Smooth muscle cell (in vitro differentiated cells): ENCODE measurements at regions not wholly inside any gene's neighbourhood (a gene's known extent, or its start where the extent isn't known, plus 50 kb on each side); places are given as distances from the start of the nearest gene placed in this dataset.

Source experiments
- DNase-seq: peaks from one replicate; lab custom pipeline; 2025; ENCODE audit not compliant: unreplicated experiment; lab: John Stamatoyannopoulos, UW
- H2AFZ ChIP-seq: fragments of 200-600 bp; sonication (generic); 2 replicates; pipeline ENCODE4 v1.6.0; 2016; ENCODE audit warnings: antibody characterized with exemption, low read depth, mild to moderate bottlenecking
- H3F3A ChIP-seq: fragments of 200-600 bp; sonication (generic); 2 replicates; pipeline ENCODE4 v1.6.0; 2017; ENCODE audit warnings: antibody characterized with exemption, low read depth
- H3K27ac ChIP-seq: fragments of 200-600 bp; sonication (generic); 2 replicates; pipeline ENCODE4 v1.5.1; 2016; ENCODE audit warnings: low read depth, mild to moderate bottlenecking
- H3K27me3 ChIP-seq: fragments of 200-600 bp; sonication (generic); 2 replicates; pipeline ENCODE4 v1.6.1; 2016; ENCODE audit warnings: low read depth, mild to moderate bottlenecking
- H3K36me3 ChIP-seq: fragments of 200-600 bp; sonication (generic); 2 replicates; pipeline ENCODE4 v1.5.1; 2016; ENCODE audit warnings: low read depth
- H3K4me1 ChIP-seq: fragments of 200-600 bp; sonication (generic); 2 replicates; pipeline ENCODE4 v1.5.1; 2016; ENCODE audit warnings: low read depth
- H3K4me2 ChIP-seq: fragments of 200-600 bp; sonication (generic); 2 replicates; pipeline ENCODE4 v1.6.0; 2016; ENCODE audit warnings: mild to moderate bottlenecking
- H3K4me3 ChIP-seq: fragments of 200-600 bp; sonication (generic); 2 replicates; pipeline ENCODE4 v1.5.1; 2016; ENCODE audit warnings: mild to moderate bottlenecking
- H3K79me2 ChIP-seq: fragments of 200-600 bp; sonication (generic); 2 replicates; pipeline ENCODE4 v1.6.0; 2016; ENCODE audit warnings: low read depth, mild to moderate bottlenecking
- H3K9ac ChIP-seq: fragments of 200-600 bp; sonication (generic); 2 replicates; pipeline ENCODE4 v1.6.0; 2016; ENCODE audit warnings: low read depth
- H3K9me3 ChIP-seq: fragments of 200-600 bp; sonication (generic); replicated peaks from 2 replicates; pipeline ENCODE4 v1.5.1; 2016; ENCODE audit warnings: low read depth
- H4K20me1 ChIP-seq: fragments of 200-600 bp; sonication (generic); 2 replicates; pipeline ENCODE4 v1.6.0; 2016; ENCODE audit warnings: low read depth
- WGBS: methylation state at CpG from one replicate; pipeline ENCODE4 v1.1.7; 2016; ENCODE audit warnings: low lambda C conversion rate; 5-methylcytosine and 5-hydroxymethylcytosine counted together
- TF ChIP-seq, protein P1 (sequence below): fragments of 200-600 bp; sonication (generic); IDR thresholded peaks from 2 replicates; pipeline ENCODE4 v1.5.1; 2017; ENCODE audit warnings: borderline replicate concordance, mild to moderate bottlenecking, antibody characterized with exemption; ENCODE audit not compliant: insufficient read depth, poor library complexity, severe bottlenecking

- TF ChIP-seq, protein P1, sequence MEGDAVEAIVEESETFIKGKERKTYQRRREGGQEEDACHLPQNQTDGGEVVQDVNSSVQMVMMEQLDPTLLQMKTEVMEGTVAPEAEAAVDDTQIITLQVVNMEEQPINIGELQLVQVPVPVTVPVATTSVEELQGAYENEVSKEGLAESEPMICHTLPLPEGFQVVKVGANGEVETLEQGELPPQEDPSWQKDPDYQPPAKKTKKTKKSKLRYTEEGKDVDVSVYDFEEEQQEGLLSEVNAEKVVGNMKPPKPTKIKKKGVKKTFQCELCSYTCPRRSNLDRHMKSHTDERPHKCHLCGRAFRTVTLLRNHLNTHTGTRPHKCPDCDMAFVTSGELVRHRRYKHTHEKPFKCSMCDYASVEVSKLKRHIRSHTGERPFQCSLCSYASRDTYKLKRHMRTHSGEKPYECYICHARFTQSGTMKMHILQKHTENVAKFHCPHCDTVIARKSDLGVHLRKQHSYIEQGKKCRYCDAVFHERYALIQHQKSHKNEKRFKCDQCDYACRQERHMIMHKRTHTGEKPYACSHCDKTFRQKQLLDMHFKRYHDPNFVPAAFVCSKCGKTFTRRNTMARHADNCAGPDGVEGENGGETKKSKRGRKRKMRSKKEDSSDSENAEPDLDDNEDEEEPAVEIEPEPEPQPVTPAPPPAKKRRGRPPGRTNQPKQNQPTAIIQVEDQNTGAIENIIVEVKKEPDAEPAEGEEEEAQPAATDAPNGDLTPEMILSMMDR: no peak
- Histone ChIP-seq H3K27me3 (no peaks in the 10 kb centered on the region), H2AFZ (no peak overlapping the region), H4K20me1 (no peaks in the 10 kb centered on the region), H3K4me3 (no peak overlapping the region), H3K9ac (no peak overlapping the region), H3K9me3 (no peaks in the 10 kb centered on the region), H3K4me1 (no peaks in the 10 kb centered on the region), H3K79me2 (no peaks in the 10 kb centered on the region), H3K36me3 (no peaks in the 10 kb centered on the region), H3K27ac (no peak overlapping the region), H3K4me2 (no peak overlapping the region), H3F3A (no peaks in the 10 kb centered on the region)
- DNase-seq: no peak
- WGBS: 87% methylated on average over 4 of the region's 4 CpGs
Observed at GRCh38 chr13:78971355-78972025, 312.5 kb upstream of the OBI1 start.

GRCh38 chr13:78960881-78961280, 301.9 kb upstream of the OBI1 start:
- no peak for DNase-seq
- Histone ChIP-seq H3K4me1 (no peaks in the 10 kb centered on the region), H3K9me3 (no peaks in the 10 kb centered on the region), H3K36me3 (no peaks in the 10 kb centered on the region), H3K9ac (no peak overlapping the region), H4K20me1 (no peaks in the 10 kb centered on the region), H2AFZ (no peak overlapping the region), H3K27me3 (no peaks in the 10 kb centered on the region), H3K4me3 (no peak overlapping the region), H3K79me2 (no peaks in the 10 kb centered on the region), H3F3A (no peaks in the 10 kb centered on the region), H3K4me2 (no peak overlapping the region), H3K27ac (no peak overlapping the region)
- 95% methylated on average over 8 of the region's 8 CpGs for whole genome bisulfite sequencing
- TF ChIP-seq, protein P1: no peak

GRCh38 chr13:78958006-78958405, 299.1 kb upstream of the OBI1 start:
- no peak for DNase-seq
- no peak overlapping the region for H3K4me2 ChIP-seq
- H4K20me1 ChIP-seq: no peaks in the 10 kb centered on the region
- no peaks in the 10 kb centered on the region for H3K36me3 ChIP-seq
- H3K27me3 ChIP-seq: no peaks in the 10 kb centered on the region
- H3K4me1 ChIP-seq: no peaks in the 10 kb centered on the region
- no peak overlapping the region for H3K27ac ChIP-seq
- no peak overlapping the region for H3K9ac ChIP-seq
- TF ChIP-seq, protein P1: no peak
- no peaks in the 10 kb centered on the region for H3K79me2 ChIP-seq
- whole genome bisulfite sequencing: 77% methylated on average over 5 of the region's 5 CpGs
- H3K9me3 ChIP-seq: no peaks in the 10 kb centered on the region
- H3F3A ChIP-seq: no peaks in the 10 kb centered on the region
- no peak overlapping the region for H2AFZ ChIP-seq
- H3K4me3 ChIP-seq: no peak overlapping the region
